ENCODE measurements at regions not wholly inside any gene's neighbourhood (a gene's known extent, or its start where the extent isn't known, plus 50 kb on each side); places are given as distances from the start of the nearest gene placed in this dataset.

- no peak for DNase-seq (ENCODE audit: low read depth)
- H3K4me3 ChIP-seq (ENCODE audit: low read length), result no peak overlapping the region
- no peak for TF ChIP-seq CTCF (IDR thresholded peaks at IDR 0.05; ENCODE audit: insufficient read depth, low read depth, low read length, missing control alignments)
Observed at GRCh38 chr5:25362799-25363198, 718.0 kb upstream of the CDH10 start.

DNA sequence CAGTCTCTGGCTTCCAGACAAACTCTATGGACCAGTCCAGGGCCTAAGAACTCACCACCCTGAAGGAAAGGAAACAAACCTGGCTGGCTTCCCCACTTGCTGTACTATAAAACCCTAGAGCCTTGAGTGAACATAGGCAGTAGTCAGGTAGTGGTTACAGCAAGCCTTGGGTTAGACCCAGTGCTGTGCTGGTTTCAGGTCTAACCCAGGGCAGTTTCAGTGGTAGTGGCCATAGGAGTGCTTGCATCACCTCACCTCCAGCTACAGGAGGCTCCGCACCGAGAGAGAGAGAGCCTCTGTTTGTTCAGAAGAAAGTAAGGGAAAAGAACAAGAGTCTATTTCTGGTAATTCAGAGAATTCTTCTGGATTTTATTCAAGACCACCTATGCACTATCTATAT lies 714.1 kb upstream of the CDH10 start:
- no peak for DNase-seq (ENCODE audit: low read depth)

GRCh38 chr5:25357605-25358004 lies 712.8 kb upstream of the CDH10 start:
- TF ChIP-seq CTCF (IDR thresholded peaks at IDR 0.05; ENCODE audit: insufficient read depth, low read depth, low read length, missing control alignments), result no peak
- no peak for DNase-seq (ENCODE audit: low read depth)
- no peak overlapping the region for H3K4me3 ChIP-seq (ENCODE audit: low read length)

More for the DNA sequence above, 714.1 kb upstream of the CDH10 start:
- no peak overlapping the region for H3K4me3 ChIP-seq (ENCODE audit: low read length)
- no peak for TF ChIP-seq CTCF (IDR thresholded peaks at IDR 0.05; ENCODE audit: insufficient read depth, low read depth, low read length, missing control alignments)

DNA sequence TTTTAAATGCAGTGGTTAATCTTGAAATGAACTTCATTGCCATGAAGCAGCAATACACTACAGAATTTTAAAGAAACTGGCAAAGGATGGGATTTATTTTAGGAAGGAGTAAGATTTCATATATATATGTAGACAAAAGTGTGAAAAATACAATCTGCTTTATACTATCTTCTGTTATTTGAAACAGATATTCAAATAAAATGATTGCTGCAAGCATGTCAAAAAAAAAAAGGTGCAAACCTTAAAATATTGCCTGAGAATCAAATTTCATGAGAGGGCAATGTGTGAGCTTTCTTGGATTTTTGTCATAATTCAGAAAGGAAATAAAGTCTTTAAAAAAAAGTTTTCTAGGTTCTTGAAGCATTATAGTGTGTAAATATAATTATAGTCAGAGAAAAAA lies 705.0 kb upstream of the CDH10 start:
- DNase-seq (ENCODE audit: low read depth), result no peak
- no peak for TF ChIP-seq CTCF (IDR thresholded peaks at IDR 0.05; ENCODE audit: insufficient read depth, low read depth, low read length, missing control alignments)
- no peak overlapping the region for H3K4me3 ChIP-seq (ENCODE audit: low read length)

- no peak overlapping the region for H3K4me3 ChIP-seq (ENCODE audit: low read length)
- no peak for DNase-seq (ENCODE audit: low read depth)
- no peak for TF ChIP-seq CTCF (IDR thresholded peaks at IDR 0.05; ENCODE audit: insufficient read depth, low read depth, low read length, missing control alignments)
Observed at GRCh38 chr5:25345240-25345771, 700.5 kb upstream of the CDH10 start.

DNA sequence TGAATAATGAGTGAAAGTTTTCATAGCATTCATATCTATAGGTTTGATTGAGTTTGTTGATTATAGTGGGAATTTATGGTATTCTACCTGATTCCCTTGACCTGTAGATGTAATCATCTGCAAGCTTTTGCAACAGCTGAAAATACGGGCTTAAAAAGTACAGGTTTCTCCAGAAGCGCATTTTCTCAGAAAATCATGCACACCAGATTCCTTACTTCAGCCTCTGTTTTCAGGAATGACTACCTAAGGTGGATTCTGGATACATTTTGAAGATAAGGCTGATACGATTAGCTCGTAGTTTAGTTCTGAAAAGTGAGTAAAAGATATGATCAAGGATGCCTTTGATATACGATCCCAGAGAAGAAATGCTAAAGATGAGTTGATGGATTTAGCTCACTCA lies 694.8 kb upstream of the CDH10 start:
- TF ChIP-seq CTCF (IDR thresholded peaks at IDR 0.05; ENCODE audit: insufficient read depth, low read depth, low read length, missing control alignments), result no peak
- DNase-seq (ENCODE audit: low read depth), result no peak
- no peak overlapping the region for H3K4me3 ChIP-seq (ENCODE audit: low read length)

GRCh38 chr5:25334350-25334749 lies 689.6 kb upstream of the CDH10 start:
- no peak for DNase-seq (ENCODE audit: low read depth)
- no peak overlapping the region for H3K4me3 ChIP-seq (ENCODE audit: low read length)
- no peak for TF ChIP-seq CTCF (IDR thresholded peaks at IDR 0.05; ENCODE audit: insufficient read depth, low read depth, low read length, missing control alignments)
